HG03520 (cell line): ENCODE measurements at regions not wholly inside any gene's neighbourhood (a gene's known extent, or its start where the extent isn't known, plus 50 kb on each side); places are given as distances from the start of the nearest gene placed in this dataset.

Source experiments
- ATAC-seq: cut with Tn5 transposase; IDR thresholded peaks from one replicate; pipeline ENCODE4 v1.9.1; 2021; ENCODE audit warnings: mild to moderate bottlenecking, moderate library complexity; ENCODE audit not compliant: unreplicated experiment

- ATAC-seq = no peak
Observed at GRCh38 chr5:74357827-74358226, 282.7 kb downstream of the ENC1 start.

DNA sequence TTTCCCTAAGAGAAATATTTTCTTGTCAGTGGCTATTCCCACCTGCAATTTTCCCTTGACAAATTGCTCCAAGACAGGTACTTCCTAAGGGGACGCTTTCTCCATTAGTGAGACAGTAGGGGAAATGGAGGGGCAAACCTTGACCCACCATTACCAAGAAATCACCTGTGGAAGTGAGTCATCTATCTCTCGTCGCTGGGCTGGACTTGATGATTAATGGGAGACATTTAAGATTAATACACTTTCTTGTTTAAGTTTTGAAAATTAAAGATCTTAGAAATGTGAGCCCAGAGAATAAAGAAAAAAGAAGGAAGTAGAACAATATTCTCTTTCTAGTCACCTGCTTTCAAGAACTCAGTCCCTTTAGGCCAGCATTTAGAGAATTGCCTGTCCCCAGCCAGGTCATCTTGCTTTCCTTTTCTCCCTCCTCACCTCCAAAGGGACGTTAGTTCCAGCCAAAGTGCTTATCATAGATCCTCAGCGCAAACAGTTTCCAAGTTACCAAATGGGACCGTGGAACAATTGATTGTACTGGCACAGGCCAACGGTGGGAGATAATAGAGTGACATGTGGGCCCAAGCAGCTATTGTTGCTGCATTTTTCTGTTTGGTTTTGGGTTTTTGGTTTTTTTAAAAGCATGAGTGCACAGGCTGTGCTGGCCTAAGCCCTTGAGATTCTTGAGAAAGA lies 284.4 kb downstream of the ENC1 start:
- ATAC-seq = no peak

GRCh38 chr5:74355041-74355824 lies 285.3 kb downstream of the ENC1 start:
- ATAC-seq = no peak

DNA sequence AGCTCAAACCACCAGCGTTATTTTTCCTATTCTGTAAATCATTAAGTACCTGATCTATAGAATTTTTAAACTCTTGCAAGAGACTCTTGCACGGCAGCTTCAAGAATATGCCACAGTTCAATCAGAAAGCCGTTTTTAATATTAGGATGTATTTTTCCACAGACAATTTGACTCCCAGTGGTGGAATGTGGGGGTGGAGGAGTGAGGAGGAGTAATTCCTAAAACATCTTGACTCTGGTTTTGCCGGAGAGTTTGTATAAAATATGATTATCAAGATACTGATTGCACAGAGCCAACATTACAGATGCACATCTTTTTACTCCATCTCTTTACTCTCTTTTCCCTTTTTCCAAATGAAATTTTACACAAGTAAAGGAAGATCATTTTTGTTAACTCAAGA lies 288.3 kb downstream of the ENC1 start:
- no peak for ATAC-seq

DNA sequence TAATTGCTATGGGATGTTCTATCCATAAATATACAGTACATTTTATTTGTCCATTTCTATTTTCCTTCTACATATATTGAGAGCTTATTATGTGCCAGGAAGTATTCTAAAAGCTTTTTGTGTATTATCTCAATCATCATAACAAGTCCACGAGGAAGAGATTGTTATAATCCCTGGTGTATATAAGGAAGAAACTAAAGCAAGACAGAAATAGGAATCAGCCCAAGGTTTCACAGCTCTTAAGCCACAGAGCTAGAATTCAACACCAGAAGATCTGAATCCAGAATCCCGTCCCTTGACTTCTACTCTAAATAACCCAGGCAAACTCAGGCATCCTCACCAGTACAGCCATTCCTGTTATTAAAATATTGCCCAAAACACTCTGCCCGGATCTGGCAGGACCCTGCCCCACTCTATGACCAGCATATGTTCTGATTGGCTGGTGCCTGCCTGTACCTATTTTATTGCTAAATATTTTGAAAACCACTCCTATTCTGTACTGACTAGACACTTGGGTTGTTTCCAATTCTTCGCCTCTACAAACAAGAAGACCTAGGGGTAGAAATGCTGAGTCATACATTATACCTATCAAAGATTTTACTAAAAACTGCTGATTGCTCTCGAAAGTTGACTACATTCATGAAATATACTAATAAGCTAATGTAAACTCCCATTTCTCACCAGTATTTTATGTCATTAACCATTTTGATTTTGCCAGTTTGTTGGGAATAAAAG lies 297.4 kb downstream of the ENC1 start:
- ATAC-seq = no peak

DNA sequence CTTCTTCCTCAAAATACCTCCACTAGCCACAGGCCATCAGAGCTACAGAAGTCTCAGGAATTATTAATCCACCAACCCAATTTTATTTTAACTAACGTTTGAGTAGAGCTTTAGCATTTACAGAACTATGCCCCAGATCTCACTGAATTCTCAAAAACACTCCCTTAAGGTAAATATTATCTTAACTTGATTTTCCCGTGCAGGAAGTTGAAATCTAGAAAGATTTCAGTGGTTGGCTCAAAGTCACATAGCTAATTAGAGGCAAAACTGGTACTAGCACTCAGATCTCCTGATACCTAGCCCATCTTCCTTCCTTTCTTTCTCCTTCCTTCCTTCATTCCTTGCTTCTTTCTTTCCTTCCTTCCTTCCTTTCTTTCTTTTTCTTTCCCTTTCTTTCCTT lies 298.3 kb downstream of the ENC1 start:
- no peak for ATAC-seq

DNA sequence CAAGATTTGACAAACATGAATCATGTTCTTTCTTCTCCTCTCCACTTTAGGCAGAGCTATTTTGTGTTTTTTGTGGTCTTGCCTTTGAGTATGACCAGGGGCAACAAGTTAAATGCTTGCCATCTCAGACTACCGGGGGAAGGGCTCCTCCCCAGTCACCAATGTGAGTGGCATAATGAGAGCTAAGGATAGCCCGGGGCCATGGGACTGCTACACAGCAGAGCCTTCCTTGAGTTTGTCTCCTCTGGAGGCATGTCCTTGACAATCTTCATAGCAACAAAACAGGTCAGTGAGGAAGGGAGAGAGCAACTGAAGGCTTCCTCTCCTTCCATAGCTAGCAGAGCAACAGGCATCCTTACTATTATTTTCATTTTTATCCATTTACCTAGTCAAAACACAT lies 299.3 kb downstream of the ENC1 start:
- no peak for ATAC-seq

DNA sequence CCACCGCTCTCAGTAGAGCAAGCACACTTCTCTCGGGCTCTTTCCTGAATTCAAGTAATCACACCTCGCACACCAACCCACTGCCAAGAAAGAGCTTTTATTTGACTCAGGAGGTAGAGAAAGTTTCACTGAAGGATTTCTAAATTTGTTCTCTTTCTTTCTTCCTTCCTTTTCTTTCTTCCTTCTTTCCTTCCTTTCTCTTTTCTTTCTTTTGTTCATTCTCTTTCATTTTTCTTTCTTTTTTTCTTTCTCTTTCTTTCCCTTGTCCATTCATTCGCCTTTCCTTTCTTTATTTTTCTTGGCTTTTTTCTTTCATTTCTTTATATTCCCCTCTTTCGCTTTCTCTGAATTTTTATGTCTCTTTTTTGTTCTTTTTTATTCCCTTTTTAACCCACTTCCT lies 300.1 kb downstream of the ENC1 start:
- ATAC-seq = no peak

DNA sequence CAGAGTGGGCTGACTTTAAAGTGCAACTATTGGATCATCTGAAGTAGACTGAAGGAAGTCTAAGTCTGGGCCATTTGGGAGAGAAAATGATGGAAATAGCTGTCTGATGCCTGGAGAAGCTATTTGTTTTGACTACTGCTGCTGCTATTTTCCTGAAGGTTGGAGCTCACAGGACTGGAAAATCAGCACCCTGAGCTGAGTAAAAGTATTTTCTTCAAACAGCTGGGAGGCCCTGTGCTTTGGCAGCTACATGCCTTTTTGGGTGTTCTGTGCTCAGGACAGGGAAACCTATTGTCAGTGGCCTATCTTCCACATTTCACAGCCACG lies 302.6 kb downstream of the ENC1 start:
- no peak for ATAC-seq

DNA sequence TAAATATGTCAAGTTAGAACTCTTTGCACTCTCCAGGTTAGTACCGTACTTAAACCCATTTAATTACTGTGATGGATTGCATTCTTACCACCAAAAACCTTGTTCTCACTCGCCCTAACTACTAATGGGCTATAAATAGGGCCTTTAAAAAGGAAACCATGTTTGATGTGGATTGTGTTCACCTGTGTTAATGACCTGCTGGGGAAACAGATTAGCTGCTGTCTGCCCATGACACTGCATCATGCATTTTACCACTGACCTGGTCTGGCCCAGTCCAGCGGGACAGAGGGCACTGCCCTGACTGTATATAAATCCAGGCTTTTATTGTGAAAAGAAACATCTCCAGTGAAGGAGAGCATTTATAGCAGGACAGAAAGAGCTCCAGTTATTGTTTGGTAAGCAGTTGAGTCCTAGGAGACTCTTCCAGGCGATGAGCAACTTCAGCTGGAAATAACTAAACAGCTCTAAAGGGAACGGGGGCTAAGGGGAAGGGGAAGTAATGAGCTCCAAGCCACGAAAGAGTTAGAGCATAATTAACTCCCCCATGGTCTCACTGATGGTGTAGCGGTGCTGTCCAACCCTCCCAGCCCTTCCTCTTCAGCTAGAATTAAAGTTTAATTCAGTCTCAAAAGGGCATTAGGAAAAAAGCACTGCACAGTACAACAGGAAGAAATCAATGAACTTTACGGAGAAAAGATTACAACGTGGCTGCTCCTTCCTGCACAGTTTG lies 303.1 kb downstream of the ENC1 start:
- ATAC-seq = no peak

DNA sequence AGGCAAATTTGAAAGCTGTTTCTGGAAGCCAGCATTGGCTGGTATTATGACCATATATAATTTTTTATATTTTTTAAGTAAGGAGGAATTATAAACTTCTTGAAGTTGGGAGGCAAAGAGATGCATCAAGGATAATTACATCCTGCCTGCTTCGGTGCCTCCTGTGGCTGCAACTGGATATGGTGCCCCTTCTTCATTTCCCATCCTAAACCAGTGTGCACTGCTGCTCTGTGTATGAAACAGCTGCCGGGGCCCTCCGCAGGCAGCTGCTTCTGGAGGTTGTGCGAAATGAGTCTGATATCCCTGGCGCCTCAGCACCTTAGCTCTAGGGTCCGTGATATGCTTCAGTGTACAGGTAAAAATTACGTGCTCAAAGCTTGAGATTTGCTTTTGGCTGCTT lies 304.2 kb downstream of the ENC1 start:
- no peak for ATAC-seq

DNA sequence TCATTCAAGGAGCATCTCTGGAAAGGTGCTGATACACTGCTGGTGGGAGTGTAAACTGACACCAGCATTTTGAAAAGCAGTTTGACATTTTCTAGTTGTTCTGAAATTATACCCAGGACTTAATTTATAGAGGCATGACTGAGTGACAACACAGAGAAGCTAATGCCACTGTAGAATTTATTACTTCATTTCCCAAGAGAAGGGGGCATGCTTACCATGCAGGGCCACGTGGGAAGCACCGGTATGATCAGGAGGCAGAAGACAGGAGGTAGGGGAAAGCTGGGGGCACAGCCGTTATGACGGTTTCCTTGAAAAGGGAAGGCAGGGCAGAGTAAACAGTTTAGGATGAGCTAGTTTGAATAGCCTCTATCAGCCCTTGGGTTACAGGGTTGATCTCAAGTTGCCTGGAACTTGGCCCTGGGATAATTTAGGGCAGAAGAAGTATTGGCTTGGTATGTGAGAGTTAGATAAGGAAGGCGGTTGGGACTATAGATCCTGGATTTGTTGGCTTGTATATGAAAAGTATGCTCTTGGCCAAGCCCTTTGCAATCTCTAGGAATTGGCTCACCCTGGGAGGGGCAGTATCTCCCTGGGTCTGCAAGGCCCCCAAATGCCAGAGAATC lies 305.7 kb downstream of the ENC1 start:
- ATAC-seq = no peak

DNA sequence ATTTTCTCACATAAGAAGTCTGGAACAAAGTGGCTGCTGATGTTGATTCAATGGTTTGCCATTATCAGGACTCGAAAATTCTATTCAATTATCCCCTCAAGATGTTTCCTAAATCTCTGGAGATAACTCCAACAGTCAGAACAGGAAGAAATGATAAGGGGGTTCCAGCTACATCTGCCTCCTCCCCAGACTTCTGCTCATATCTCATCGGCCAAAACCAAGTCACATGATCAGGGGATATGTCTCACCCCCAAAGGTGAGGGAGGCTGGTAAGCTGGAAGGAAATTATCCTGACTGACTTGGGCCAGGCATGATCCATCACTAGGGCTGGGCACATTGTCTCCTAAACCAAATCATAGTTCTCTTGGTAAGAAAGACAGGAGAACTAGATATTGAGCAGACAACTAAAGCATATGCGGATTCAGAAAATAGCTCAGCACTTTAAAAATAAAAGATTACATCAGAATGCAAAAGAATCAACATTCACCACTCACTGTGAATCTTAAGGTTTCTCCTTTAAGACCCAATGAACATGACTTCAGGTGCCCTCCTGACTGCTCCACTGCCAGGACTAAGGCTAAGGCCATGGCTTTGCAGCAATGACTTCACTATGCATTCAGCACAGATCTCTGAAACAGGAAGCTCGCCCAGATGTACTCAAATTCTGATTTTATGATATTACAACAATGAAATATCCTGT lies 306.3 kb downstream of the ENC1 start:
- ATAC-seq = no peak

- ATAC-seq = no peak
Observed at GRCh38 chr5:74333430-74333829, 307.1 kb downstream of the ENC1 start.

- no peak for ATAC-seq
Observed at GRCh38 chr5:74332682-74333081, 307.8 kb downstream of the ENC1 start.

GRCh38 chr5:74332006-74332405 lies 308.5 kb downstream of the ENC1 start:
- no peak for ATAC-seq

GRCh38 chr5:74328221-74328630 lies 312.3 kb downstream of the ENC1 start:
- ATAC-seq = no peak

DNA sequence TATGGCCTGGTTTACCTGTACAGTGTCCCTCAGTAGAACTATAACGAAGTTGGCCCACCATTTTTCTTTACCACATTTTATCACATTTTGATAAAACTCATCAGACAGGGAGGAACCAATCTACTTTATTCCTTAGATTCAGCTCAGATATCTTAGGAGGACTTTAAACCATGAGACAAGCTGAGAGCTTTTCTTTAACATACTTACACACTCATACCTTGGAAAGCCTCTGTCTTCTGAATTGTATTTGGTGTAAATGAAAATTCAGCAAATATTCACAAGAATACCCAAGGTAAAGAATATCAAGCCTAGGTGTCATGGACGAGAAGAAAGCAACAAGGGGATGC lies 313.2 kb downstream of the ENC1 start:
- no peak for ATAC-seq

GRCh38 chr5:74326571-74327338 lies 313.8 kb downstream of the ENC1 start:
- ATAC-seq = no peak

GRCh38 chr5:74325866-74326265 lies 314.7 kb downstream of the ENC1 start:
- no peak for ATAC-seq
